SK-MEL-5 (cell line): ENCODE measurements at regions not wholly inside any gene's neighbourhood (a gene's known extent, or its start where the extent isn't known, plus 50 kb on each side); places are given as distances from the start of the nearest gene placed in this dataset.

ENCODE experiments used
- DNase-seq: peaks from one replicate; pipeline ENCODE4 v3.0.0-alpha.2; 2016; ENCODE audit warnings: low read depth, low spot score
- in situ Hi-C: cut with HindIII; loops from 2 replicates; pipeline ENCODE4 v1.10.0; 2016; ENCODE audit warnings: low sequenced_read_pairs, high pct_unique_total_duplicates, low pct_unique_long_range_greater_than_20kb

- no peak for DNase-seq
Measured at GRCh38 chr2:81260320-81260719, 955.8 kb upstream of the LRRTM1 start.

DNA sequence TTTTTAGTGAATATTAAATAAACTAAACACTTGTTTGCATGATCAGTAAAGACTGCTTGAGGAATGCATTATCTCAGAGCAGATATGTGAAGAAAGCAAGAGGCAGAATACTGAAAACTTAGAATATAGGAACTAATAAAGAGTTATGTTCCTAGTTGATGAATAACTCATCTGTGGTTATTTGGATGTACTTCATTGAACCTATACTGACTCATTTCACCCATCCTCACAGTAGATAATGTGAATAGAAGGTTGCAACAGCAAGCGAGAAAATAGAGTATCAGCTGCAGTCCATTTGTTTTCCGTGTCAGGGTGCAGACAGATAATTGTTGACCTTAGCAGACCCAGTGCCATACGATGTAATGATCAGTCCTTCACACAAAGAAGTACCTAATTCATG, 945.7 kb upstream of the LRRTM1 start:
- DNase-seq, result no peak
- in situ Hi-C loops, result no loop called here

More at GRCh38 chr2:81260320-81260719, 955.8 kb upstream of the LRRTM1 start:
- in situ Hi-C loops, result no loop called here

DNA sequence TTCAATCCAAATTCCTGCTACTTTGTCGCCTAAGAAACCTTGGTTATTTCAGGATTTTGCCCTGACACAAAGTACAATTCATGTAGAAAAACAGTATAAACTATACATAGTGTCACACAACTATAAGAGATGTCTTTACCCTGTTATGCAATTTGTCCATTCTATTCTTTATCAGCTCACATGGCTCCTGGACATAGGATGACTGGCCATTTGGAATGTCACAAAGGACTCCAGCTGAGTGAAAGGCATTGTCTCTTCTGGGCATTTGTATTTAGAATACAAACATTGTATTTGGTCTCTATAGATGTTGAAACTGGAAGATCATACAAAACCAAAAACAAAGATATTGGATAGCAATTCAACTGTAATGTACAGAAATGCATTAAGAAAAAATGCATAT, 944.6 kb upstream of the LRRTM1 start:
- in situ Hi-C loops, result no loop called here
- DNase-seq, result no peak

DNA sequence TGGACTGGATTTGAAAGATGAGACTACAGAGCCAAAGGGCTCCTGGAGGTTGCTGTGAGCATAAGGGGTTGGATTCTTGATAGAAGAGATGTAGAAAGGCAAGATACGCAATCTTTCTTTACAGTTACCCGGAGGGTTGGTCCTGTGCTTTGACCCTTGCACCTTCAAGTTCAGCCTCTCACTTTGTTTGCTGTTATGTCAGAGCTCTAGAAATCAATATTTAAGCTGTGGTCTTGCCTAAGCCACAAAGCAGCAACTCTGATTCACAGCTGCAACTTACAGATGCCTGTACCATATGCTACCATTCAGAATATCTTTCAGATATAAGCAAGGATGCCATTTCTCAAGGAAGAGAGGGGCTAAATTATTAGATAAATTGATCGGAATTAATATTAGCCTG, 943.1 kb upstream of the LRRTM1 start:
- no peak for DNase-seq
- in situ Hi-C loops, result no loop called here

DNA sequence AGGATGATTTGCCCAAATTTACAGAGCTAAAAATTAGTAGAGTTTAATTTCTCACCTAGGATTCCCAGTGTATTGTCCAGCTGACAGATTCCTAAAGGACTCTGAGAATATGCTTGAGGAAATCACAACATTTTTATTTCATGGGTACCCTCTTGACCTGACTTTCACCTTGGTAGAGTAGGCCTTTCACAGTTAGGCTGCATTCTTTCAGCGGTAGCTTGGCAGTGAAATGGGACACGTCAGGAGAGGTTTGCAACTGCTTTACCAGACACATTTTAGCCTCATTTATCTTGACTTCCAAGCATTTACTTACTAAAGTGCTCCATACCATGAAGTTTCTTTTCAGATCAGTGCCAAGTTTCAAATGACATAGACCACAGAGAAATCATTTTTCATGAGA, 937.9 kb upstream of the LRRTM1 start:
- DNase-seq, result no peak
- in situ Hi-C loops, result no loop called here

GRCh38 chr2:81238462-81238861, 933.9 kb upstream of the LRRTM1 start:
- DNase-seq, result no peak
- in situ Hi-C loops, result no loop called here

DNA sequence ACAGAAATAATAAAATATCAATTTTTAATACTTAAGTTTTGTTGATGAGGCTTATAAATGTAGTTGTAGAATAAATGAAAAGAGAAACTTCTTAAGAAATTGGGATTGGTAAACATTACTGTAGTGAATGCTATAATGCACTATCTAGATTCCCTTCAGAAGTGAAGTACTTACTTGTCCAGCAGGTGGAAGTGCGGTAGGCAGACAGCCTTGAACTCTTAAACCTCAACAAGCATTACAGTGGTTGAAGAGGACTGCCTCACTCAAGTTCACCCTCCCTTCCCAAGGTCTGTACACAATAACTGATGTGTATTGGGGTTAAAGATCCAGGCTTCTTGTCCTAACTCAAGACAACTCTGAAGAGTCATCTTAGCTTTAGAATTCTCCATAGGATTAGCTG, 931.0 kb upstream of the LRRTM1 start:
- in situ Hi-C loops, result no loop called here
- no peak for DNase-seq

GRCh38 chr2:81234711-81235110, 930.2 kb upstream of the LRRTM1 start:
- in situ Hi-C loops, result no loop called here
- DNase-seq, result no peak

- DNase-seq, result no peak
- in situ Hi-C loops, result no loop called here
Measured at GRCh38 chr2:81225756-81226155, 921.2 kb upstream of the LRRTM1 start.

DNA sequence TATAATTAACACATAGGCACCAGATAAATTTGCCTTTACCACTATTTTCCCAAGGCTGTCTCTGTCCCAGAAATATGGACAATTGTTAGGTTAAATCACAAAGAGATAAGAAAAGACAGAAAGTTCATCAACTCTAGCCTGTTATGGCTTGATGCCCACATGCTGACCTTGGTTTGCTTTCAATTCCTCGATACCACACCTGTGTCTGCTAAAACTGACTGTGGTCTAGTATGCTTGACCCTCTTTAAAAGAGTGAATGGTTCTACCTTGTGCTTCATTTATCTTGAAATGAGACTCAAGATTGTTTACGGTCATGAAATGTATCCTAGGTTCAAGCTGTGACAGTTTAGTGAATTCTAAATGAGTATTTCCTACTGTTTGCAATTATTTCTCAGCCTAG, 909.0 kb upstream of the LRRTM1 start:
- in situ Hi-C loops, result no loop called here
- no peak for DNase-seq

DNA sequence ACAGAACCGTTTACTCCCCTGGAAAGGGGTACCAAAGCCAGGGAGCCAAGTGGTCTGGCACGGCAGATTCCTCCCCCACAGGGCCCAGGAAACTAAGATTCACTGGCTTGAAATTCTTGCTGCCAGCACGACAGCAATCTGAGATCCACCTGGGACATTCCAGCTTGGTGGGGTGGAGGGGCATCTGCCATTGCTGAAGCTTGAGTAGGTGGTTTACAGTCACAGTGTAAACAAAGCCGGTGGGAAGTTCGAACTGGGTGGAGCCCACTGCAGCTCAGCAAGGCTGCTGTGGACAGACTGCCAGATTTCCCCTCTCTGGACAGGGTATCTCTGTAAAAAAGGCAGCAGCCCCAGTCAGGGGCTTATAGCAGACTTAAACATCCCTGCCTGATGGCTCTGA, 901.7 kb upstream of the LRRTM1 start:
- in situ Hi-C loops, result no loop called here

DNA sequence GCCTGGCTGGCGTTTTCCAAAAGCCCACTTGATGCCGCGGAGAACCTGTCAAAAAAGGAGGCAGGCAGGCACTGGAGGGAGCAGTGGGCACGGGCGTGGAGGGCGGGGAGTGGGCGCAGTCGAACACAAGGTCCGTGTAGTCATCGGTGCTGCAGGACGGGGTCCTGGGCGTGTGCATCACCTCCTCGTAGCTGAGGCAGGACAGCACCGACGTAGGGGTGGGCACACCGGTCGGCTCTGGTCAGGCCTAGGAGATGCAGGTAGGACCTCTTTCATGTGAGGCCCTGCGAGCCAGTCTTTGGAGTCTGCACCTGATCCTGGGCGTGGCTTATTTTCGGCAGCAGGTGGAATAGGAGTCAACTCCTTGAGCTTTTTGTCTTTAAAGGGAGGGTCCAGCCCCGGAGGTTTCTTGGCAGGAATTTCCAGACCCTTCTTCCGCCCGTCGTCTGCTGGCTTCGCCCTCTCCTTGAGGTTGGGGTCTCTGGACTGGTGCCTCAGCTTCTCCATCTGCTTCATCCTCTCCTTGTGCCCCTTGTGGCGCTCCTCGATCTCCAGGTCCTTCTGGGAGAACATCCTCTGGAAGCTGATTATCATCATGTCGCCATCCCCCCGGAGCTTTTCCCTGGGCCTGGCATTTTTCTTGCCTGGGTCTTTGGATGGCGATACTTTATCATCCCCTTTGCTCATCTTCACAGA, 892.5 kb upstream of the LRRTM1 start:
- in situ Hi-C loops, result no loop called here
- DNase-seq, result no peak

More for the DNA sequence above, 901.7 kb upstream of the LRRTM1 start:
- DNase-seq, result no peak

GRCh38 chr2:81196383-81196851, 891.9 kb upstream of the LRRTM1 start:
- in situ Hi-C loops, result no loop called here
- no peak for DNase-seq

- in situ Hi-C loops, result no loop called here
- no peak for DNase-seq
Measured at GRCh38 chr2:81195774-81196382, 891.3 kb upstream of the LRRTM1 start.

- in situ Hi-C loops, result no loop called here
- DNase-seq, result no peak
Measured at GRCh38 chr2:81195017-81195773, 890.6 kb upstream of the LRRTM1 start.

DNA sequence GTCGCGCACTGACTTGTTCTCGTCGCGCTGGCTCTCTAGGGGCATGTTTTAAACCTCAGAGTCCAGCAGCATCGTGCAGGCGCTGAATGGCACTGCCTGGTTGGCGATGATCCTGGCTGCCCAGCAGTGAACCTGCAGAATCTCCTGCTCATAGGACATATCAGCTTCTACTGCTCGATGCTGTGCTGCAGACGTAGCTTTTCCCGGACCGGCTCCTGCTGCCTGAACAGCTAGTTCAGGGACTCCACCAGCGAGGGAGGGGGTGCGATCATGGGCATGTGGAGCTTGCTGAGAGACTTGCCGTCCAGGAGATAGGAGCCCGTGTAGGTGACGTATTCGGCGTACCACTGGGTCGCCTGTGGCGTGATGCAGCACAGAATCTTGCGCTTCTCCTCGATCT, 890.0 kb upstream of the LRRTM1 start:
- in situ Hi-C loops, result no loop called here
- no peak for DNase-seq

GRCh38 chr2:81194176-81194575, 889.6 kb upstream of the LRRTM1 start:
- DNase-seq, result no peak
- in situ Hi-C loops, result no loop called here

DNA sequence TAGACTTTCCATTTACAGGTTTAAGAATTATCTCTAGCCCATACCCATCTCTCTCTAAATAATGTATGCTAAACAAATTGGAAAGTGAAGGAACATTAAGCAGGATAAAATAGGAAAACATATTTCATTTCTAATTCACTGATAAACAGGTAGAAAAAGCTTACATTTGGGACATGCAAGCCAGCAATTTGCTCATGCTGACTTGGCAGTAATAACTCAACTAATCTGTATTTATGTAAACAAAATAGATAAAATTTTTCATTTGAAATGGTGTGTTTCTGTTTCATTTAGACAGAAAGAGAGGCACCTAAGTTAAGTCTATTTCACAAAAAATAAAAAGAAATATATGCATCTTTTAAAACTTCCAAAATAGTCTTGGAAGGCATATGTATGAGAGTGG, 877.3 kb upstream of the LRRTM1 start:
- in situ Hi-C loops, result no loop called here
- DNase-seq, result no peak

DNA sequence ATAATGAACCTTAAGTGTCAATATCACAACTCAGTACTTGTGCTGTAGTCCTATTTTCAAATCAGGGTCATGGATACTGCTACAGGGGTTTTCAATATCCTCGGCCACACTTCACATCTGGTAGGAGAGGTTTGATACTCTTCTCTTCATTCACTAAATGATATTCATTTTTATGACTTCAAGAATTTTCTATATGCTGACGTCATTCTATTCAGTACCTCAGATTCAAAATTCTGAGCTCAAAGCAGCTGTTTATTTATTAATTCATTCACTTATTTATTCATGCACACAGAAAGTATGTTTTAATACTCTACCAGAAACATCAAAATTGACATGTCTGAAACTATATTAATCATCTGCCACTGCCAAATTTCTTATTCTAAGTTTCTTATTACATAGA, 866.9 kb upstream of the LRRTM1 start:
- no peak for DNase-seq
- in situ Hi-C loops, result no loop called here
